ENCODE measurements at regions not wholly inside any gene's neighbourhood (a gene's known extent, or its start where the extent isn't known, plus 50 kb on each side); places are given as distances from the start of the nearest gene placed in this dataset.

DNA sequence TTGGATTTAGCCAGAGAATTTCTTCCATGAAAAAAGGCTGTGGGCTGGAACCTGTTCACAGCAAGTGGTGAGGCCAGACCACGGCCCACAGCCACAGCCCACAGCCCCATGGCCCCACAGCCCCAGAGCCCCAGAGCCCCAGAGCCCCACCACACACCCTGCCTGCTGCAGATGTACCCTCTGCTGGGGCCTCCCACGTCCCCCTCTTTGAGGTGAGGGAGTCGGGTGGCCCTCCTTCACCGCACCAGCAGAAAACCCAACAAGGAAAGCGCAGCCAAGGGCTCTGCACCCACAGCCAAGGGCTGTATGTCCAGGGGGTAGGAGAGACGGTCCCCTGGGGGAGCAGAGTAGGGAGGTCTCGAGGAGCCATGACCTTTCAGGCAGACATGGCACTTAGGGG, 327.5 kb upstream of the DIO3 start:
- no peak for DNase-seq

DNA sequence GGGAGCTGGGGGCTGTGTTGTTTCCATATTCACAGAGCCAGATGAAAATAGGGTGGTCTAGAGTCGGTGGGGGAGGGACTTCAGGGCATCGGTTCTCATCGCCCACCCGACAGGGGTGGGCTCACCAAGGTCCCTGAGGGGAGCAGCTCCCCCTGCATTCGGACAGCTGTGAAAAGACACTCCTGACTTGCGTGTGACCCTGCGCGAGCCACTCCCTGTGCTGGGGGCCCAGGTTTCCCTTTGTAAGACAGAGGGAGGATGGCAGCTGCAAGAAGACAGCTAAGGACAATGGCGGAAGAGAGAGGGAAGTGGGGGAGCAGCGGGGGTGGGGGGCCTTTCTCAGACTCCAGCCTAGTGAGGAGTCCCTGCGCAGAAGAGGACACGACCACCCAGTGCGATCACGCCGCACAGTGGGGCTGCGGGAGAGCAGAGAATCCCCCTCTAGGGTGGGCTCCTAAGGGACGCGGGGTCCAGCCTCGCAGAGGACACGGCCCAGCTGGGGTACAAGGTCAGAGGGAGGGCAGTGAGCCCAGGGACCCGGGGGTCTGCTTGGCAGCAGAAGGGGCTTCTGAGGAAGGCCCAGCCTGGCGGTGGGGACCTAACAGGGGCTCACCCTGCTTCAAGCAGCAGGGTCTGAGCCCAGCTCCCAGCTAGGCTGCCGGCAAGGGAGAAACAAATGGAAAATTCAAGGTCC, 326.9 kb upstream of the DIO3 start:
- no peak for DNase-seq

DNA sequence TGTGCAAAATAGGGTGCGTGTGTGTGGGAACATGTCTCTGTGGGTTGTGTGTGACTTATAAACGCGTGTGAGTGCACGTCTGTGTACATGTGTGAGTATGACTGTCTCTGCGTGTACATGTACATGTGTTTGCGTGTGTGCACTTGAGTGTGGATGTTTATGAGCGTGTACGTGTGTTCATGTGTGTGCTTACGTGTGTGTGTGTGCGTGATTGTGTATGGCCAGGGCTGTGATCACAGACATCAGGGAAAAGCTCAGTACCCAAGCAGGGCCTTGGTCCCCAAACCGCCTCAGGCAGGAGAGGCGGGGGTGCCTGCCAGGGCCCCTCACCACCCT, 326.3 kb upstream of the DIO3 start:
- no peak for DNase-seq

DNA sequence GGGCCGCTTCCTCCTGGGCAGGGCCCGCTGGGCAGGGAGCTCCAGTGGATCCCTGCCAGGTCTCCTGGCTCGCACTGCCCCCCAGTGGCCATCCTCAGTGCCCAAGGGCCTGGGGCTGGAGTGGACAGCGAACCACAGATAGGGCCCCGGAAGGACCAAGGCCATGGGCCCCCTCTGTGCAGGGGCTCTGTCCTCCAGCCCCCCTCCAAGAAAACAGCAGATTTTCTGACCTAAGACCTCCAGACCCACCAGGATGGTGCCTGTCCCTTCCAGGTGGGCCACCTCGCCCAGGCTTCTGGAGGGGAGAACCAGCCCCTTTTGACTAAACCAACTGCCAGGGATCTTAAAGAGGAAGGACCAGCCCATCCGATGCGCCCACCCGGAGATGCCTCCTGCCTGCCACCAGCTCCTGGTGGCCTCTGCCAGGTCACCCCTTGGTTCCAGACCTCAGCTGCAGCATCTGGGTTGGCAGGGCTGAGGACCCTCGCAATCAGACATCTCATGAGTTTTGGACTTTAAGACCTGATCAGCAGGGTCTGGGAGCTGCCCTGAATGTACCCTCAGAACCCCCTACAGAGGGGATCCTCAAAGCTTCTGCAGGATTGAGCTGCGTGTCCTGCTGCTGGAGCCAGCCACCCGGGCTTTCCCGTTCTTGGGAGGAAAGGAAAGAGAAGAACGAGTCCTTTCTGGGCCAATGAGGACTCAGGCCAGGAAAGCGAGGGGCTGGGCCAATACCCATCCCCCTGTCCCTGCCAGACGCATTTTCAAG, 325.8 kb upstream of the DIO3 start:
- no peak for DNase-seq

DNA sequence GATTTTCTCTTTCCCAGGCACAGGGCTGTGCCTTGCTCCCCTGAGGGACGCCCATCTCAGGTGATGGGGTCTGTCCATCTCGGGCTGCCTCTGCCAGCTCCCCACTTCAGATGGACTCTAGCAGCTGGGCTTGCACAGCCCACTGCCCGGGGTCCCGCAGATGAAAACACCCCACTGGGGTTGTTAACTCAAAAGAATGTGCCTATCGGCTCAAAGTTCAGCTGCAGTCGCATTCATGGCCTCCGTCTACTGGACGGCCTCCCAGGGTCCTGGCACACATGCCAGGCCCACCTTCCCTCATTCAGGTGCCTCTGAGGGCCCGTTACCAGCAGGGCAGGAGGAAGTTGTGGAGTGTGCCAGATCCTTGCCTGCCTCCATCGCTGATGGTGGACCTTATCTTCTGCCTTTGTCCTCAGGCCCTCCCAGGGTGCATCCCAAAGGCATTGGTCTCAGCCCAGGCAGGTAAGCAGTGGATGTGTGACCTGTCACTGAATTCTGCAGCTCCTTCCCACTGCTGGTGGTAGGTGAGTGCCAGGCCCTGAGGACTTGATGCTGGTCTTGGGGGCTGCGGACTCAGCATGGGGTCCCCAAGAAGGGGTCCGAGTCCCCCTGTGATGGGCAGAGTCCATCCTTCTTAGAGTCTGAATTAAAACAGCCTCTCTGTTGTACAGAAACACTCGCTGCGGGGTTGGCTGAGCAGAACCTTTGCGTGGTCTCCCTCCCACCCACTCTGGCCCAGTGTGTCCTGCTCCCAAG, 324.6 kb upstream of the DIO3 start:
- DNase-seq = no peak

DNA sequence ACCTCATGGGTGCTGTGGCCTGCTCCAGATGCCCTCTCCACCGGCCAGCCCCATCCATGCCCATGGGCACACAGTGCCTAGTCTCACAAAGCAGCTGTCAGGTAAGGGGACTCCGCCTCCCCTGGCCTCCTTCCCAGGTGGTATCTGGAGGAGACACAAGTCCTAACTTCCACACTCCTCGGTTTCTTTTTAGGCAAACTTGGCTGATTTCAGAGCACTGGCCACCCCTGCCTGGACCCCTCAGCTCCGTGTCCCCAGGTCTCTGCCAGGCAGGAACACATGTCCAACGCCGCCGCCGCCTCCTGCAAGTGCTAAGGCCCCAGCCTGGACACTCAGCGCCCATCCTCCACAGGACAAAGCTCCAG, 324.1 kb upstream of the DIO3 start:
- no peak for DNase-seq

DNA sequence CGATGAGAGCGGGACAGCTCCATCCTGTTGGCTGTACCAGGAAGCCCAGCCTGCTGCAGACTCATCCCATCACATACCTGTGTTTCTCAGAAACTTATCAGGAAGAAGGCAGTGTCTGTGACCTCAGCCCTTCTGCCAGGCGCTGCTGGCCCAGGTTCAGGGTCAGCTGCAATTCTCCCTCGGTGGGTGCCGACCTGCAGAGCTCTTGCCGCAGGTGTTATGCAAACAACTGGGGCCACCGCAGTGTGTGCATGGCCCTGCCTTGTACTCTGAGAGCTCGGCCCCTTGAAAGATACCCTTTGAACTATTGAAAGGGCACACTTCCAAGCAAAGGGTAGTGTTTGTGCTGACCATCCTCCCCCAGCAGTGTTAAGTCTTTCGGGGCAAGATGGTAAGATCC, 322.2 kb upstream of the DIO3 start:
- no peak for DNase-seq

DNA sequence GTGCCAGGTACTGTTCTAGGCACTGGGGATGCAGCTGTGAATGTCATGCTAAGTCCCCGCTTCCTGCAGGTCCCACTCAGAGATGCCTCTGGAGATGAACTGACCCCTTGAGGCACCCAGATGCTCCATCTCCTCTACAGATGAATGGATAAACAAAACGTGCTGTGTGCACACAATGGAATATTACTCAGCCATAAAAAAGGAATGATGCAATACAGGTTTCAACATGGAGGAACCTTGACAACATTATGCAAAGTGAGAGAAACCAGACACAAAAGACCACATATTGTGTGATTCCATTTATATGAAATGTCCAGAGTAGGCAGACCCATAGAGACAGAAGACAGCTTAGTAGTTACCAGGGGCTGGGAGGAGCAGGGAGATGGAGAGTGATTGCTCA, 320.1 kb upstream of the DIO3 start:
- no peak for DNase-seq

DNA sequence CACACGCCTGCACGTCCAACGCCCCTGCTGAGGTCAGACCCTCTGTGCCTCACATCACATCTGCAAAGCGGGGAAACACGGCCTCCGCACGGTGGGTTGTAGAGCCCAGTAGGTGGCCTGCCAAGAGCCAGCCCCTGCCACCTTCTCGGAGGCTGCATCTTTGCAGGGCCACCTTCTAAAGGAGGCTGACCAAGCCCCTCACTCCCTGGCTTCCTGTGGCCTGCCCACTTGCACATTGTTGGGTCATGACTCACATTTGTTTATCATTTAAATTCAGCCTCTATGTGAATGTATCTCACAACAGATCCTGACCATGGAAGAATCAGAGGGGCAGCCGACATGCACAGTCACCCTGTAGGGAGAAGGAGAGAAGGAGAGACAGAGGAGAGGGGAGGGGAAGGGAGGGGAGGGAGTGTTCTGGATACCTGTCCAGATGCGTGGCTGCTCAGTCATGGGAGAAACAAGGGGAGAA, 319.5 kb upstream of the DIO3 start:
- no peak for DNase-seq

DNA sequence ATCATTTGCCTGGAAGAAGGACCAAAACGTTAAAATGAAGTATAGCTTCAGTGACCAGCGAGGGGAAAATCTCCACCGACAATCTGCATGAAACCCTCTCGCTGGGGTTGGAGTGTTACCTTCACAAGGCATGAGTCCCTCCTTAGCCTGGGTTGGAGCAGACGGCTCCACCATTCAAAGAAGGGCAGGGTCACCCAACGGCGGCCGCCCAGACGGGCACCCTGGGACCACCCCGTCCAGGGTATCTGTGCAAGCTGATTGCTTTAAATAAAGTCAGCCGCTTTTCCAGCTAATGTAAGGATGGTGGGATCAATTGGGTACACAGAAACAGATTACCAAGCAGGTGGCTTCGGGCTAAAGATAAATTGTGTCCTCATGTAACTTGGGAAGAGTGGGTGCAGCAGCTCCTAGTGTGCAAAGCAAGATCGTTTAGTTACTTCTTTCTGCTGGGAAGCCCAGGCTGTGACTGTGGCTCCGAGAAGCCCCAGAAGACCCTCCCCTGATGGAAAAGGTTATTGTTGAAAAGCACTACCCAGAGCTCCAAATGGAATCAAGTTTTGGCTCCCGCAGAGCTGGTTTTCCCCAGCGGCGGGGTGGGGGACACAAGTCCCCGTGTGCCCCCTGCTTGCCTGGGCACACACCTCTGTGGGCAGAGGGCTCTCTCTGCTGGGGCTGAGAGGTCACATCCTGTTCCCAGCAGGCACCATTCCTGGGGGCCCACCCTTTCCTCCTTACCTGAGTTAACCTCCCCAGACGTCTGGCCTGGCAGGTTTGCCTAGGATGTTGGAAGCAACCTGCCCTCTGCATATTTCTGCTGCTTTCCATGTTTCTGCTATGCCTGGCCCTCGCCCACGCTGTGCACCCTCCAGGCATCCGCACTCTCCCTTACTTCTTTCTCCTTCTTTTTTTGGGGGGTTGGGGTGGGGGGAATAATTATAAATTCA, 318.6 kb upstream of the DIO3 start:
- DNase-seq = no peak

DNA sequence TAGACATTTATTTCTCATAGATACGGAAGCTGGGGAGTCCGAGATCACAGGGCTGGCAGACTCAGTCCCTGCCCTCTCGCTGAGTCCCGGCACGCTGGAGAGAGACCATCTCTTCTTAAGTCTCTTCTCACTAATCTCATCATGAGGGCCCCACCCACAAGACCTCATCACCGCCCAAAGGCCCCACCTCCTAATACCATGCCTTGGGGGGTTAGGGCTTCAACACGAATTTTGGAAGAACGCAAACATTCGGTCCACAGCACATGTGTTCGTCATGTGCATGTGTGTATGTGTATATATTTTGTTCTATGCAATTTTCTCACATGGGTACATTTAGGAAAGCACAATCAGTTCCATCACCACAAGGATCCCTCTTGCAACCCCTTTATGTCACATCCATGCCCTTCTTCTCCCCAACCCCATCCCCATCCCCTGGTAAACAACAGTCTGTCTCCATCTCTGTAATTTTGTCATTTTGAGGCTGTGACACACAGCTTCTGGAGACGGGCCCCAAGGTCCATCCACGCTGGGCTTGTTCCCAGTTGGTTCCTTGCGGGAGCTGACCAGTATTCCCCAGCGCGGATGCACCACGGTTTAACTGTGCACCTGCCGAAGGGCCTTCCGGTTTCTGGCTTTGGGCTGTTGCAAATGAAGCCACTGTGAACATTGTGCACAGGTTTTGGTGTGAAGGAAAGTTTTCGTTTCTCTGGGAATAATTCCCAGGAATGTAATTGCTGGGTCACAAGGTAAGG, 317.5 kb upstream of the DIO3 start:
- no peak for DNase-seq

DNA sequence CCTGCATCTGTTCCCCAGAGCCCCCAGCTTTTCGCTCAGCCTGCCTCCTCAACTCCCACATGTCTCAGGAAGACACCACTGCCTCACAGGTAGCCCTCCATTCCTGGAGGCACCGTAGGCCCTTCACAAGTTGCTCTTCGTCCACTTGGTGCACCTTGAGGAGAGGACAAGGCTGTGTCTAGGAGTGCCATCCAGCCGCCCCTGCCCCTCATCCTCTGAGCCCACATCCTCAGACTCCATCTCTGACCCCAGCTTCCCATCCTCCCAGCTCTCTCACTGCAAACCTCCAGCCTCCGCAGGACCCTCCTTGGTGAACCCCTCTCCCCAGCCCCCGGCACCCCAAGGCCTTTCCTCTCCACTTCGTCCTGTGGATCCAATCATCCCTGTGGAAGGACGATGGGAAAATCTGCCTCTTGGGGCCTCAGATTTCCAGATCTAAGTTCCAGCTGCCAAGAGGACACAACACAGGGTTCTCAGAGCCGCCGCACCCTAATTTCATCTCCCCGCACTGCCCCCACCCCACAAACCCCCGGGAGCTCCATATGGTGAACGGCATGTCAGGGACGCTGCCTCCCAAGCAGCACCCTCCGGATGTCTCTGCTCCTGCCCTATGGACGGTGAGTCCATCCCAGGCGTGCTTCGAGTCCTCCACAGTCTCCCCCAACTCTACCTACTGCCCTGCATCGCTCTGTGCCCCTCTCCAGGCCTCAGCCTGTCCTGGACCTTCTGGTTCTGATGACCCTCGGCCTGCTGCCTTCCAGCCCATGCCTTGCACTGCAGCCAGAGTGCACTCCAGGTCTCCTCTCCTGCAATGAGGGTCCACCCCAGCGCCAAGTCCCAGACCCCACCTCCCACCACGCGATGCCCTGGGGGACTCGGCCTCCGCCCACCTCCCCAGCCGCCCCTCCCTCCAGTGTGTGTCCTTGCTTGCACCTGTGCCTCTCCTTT, 314.1 kb upstream of the DIO3 start:
- no peak for DNase-seq

DNA sequence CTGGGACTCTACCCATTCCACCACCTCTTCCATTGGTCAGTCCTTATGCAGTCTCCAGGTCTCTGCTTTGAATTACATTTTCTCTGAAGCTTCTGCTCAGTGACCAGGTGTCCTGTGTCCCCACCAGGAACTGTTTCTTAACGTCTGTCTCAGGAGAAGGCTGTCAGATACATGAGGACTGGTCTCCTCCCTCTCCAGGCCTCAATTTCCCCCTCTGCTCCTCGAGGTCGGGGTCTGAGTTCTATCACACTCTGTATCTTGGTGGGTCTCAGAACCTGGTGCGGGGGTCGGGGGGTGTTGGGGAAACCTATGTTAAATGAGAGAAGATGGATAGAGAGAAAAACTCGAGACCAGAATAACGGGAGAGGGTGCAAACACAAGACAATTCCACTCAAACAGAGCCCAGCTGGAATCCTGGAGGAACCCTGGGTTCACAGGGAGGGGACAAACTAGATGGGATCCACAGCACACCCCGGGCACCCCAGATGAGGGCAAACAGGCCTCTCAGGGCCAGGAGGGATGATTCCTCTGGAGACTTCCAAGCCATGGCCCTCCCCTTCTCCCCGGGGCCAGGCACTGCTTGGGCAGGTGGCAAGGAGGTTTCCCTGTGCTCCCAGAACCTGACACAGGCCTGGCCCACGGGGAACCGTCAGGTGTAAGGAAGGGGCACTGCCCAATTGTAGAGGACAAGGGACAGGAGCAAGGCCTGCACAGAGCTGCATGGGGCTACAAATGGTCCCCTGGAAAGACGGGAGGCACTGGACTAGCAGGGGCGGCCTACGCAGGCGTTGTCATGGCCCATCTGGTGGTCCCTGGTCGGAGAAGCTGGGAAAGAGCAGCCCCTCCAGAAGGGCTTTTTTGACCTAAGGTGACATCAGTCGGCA, 313.2 kb upstream of the DIO3 start:
- DNase-seq = no peak

DNA sequence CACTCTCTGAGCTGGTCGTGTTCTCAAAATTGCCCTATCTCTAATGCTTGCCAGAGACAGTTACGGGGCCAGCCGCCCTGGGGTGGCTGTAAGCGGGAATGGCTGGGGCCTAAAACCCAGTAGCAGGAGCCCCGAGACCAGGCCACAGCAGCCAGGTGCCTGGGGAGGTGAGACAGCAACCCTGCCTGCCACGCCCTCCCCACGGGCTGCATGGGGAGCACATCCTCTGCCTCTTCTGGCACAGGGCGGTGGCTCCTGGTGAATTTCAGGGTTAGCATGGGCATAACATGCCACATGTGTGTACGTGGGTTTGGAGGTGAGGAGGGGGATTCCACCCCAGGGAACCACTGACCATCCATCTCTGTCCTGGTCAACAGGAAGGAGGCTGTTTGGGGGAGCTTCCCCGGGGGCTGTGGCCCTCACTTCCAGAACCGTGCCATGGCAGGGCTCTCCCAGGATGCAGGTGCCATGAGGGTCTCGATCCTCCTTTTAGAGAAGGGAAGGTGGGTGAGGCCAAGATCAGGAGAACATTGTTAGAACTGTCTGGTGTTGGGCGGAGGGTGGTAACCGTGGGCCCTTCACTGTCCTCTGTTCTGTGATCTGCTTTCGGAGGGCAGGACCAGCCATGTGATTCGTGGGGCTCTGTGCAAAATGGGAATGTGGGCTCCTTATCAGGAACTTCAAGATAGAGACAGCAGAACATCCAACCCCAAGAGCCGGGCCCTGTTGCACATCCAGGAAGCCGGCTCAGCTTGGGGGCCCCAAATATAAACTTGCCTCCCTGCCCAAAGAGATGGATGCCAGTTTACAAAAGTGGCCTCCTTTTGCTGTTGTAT, 312.2 kb upstream of the DIO3 start:
- DNase-seq = no peak

DNA sequence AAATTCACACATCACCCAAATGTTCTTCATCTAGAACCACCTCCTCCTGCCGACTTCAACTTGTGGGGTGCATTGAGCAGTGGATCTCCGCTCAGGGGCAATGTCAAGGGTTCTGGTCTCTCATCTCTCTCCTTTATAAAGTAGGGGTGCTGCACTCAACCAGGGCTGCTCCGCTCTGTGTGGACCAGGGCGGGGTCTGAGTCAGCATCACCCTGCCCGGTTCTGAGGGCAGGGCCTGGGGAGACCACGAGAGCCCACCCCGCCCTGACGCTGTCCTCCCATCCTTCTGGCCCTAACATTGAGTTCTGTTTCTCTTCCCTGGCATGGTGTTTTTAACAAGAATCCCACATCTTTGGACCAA, 311.6 kb upstream of the DIO3 start:
- DNase-seq = no peak

DNA sequence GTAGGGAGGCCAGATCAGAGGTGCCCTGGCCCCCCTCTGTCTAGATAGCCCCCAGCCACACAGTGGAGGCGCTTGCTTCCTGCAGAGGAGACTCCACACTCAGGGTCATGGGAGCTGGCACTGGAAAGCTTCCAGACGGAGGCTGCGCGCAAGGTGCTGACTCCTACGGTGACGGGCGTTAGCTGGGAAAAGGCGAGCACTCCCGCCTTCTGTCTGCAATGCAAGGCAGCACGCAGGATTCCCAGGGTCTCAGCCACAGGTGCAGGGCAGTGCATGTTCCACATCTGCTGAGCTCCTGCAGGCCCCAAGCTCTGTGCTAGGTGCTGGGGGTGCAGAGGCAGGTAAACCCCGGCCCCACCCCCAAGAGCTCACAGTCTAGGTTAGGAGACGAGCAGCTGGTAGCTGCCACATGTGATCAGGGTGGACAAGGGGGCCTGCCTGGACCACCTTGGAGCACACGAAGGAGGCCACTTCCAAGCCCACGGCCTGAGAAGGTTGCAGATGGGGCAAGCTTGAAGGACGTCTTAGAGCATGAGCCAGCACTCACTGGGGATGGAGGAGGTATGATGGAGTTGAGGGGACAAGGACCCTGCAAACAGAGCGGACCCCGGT, 310.9 kb upstream of the DIO3 start:
- DNase-seq = no peak

DNA sequence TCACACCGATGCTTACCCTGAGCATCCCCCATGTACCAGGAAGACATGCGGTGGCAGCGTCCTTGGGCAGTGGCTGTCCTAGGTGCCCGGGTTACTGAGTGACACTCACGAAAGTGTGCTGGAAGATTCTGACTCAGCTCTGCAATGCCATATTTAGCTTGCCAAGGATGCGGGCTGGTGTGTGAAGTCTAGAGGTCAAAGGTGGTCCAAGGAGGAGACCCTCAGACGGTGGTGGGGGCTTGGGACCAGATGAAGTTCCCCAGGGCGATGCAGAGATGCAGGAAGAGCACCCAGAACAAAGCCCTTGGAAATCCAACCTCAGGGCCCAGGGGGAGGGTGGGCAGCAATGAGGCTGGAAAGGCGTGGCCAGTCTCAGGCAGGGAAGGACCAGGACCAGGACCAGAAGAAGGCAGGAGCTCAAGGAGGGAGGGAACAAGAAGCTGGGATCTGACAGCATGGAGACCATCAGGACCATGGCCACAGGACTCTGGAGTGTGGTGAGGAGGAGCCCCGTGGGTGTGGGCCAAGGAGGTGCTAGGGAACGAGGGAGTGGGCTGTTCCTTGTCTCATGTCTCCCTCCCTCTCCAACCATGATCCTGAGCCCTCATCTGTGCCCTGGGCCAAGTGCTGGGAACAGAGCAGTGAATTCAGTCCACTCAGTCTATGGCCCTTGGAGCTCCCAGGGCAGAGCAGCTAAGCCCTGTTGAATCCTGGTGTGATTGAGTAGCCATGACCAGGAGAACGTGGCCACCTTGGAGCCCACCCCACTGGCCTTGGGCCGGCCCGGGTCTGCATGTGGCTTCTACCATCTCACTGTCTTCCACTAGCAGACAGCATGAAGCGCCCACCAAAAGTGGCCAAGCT, 310.1 kb upstream of the DIO3 start:
- no peak for DNase-seq
